ENCODE measurements at regions not wholly inside any gene's neighbourhood (a gene's known extent, or its start where the extent isn't known, plus 50 kb on each side); places are given as distances from the start of the nearest gene placed in this dataset.

DNA sequence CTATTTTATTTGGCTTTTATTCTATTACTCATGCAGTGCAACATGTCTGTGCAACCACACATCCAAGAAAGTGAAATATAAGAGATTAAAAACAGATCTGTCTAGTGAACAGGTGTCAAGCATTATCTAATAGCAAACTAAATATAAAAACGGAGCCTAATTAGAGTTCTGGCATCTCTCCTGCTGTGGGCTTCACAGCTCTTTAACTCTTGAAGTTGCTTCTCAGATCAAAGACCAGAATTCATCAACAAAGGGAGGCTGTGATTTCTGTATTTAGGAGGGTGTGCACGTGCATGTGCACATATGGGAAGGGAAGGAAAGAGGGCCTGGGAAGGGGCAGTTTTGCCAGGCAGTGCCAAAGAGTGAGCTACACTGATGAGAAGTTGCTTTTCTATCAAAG lies 81.0 kb downstream of the MIS18A start:
- TF ChIP-seq POLR2A (IDR thresholded peaks at IDR 0.05): no peak
- TF ChIP-seq, protein P1, sequence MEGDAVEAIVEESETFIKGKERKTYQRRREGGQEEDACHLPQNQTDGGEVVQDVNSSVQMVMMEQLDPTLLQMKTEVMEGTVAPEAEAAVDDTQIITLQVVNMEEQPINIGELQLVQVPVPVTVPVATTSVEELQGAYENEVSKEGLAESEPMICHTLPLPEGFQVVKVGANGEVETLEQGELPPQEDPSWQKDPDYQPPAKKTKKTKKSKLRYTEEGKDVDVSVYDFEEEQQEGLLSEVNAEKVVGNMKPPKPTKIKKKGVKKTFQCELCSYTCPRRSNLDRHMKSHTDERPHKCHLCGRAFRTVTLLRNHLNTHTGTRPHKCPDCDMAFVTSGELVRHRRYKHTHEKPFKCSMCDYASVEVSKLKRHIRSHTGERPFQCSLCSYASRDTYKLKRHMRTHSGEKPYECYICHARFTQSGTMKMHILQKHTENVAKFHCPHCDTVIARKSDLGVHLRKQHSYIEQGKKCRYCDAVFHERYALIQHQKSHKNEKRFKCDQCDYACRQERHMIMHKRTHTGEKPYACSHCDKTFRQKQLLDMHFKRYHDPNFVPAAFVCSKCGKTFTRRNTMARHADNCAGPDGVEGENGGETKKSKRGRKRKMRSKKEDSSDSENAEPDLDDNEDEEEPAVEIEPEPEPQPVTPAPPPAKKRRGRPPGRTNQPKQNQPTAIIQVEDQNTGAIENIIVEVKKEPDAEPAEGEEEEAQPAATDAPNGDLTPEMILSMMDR (IDR thresholded peaks at IDR 0.05): no peak
